Astrocyte (in vitro differentiated cells and primary cell): ENCODE measurements at regions not wholly inside any gene's neighbourhood (a gene's known extent, or its start where the extent isn't known, plus 50 kb on each side); places are given as distances from the start of the nearest gene placed in this dataset.

ENCODE experiments used
- DNase-seq: peaks from one replicate; pipeline ENCODE4 v3.0.0-alpha.2; 2010; ENCODE audit warnings: low read depth
- FAIRE-seq: peaks from 2 replicates; lab custom pipeline; 2011; peaks lifted over from hg19 to GRCh38; lab: Jason Lieb, UNC
- H2AFZ ChIP-seq: 2 replicates; pipeline ENCODE4 v1.6.0; 2012; ENCODE audit warnings: low read depth, low read length, inconsistent platforms
- H3K27ac ChIP-seq: 2 replicates; pipeline ENCODE4 v1.5.1; 2011; ENCODE audit warnings: low read depth, low read length, inconsistent platforms
- H3K27me3 ChIP-seq: 2 replicates; pipeline ENCODE4 v1.6.0; 2011; ENCODE audit warnings: low read length, inconsistent platforms; ENCODE audit not compliant: insufficient read depth
- H3K36me3 ChIP-seq: 2 replicates; pipeline ENCODE4 v1.5.1; 2011; ENCODE audit warnings: low read length, inconsistent platforms; ENCODE audit not compliant: insufficient read depth
- H3K4me1 ChIP-seq: 2 replicates; pipeline ENCODE4 v1.5.1; 2011; ENCODE audit warnings: low read length, inconsistent platforms; ENCODE audit not compliant: insufficient read depth
- H3K4me2 ChIP-seq: 2 replicates; pipeline ENCODE4 v1.6.0; 2012; ENCODE audit warnings: low read length, inconsistent platforms
- H3K4me3 ChIP-seq: 2 replicates; pipeline ENCODE4 v1.5.1; 2011; ENCODE audit warnings: low read depth, mild to moderate bottlenecking, low read length, inconsistent platforms; ENCODE audit not compliant: insufficient read depth
- H3K79me2 ChIP-seq: 2 replicates; pipeline ENCODE4 v1.6.0; 2012; ENCODE audit warnings: mild to moderate bottlenecking, low read length, inconsistent platforms; ENCODE audit not compliant: insufficient read depth
- H3K9ac ChIP-seq: 2 replicates; pipeline ENCODE4 v1.6.0; 2012; ENCODE audit warnings: mild to moderate bottlenecking, low read length, inconsistent platforms
- H3K9me3 ChIP-seq: 2 replicates; pipeline ENCODE4 v1.5.1; 2012; ENCODE audit warnings: low read depth, mild to moderate bottlenecking, low read length, inconsistent platforms; ENCODE audit not compliant: insufficient read depth
- H4K20me1 ChIP-seq: 2 replicates; pipeline ENCODE4 v1.6.0; 2012; ENCODE audit warnings: low read length, inconsistent platforms; ENCODE audit not compliant: insufficient read depth
- H3K27ac Mint-ChIP-seq: one replicate; pipeline ENCODE4 v1.8.0; 2021; ENCODE audit warnings: mild to moderate bottlenecking, mixed read lengths; ENCODE audit not compliant: unreplicated experiment
- H3K27me3 Mint-ChIP-seq: one replicate; pipeline ENCODE4 v1.8.0; 2021; ENCODE audit warnings: low read depth, mixed read lengths; ENCODE audit not compliant: unreplicated experiment
- H3K36me3 Mint-ChIP-seq: one replicate; pipeline ENCODE4 v1.8.0; 2021; ENCODE audit warnings: low read depth, mixed read lengths; ENCODE audit not compliant: unreplicated experiment
- H3K4me1 Mint-ChIP-seq: one replicate; pipeline ENCODE4 v1.8.0; 2021; ENCODE audit warnings: low read depth, mixed read lengths; ENCODE audit not compliant: unreplicated experiment
- H3K4me3 Mint-ChIP-seq: one replicate; pipeline ENCODE4 v1.8.0; 2021; ENCODE audit warnings: mild to moderate bottlenecking, moderate library complexity, mixed read lengths; ENCODE audit not compliant: unreplicated experiment
- H3K9me3 Mint-ChIP-seq: one replicate; pipeline ENCODE4 v1.8.0; 2021; ENCODE audit warnings: mild to moderate bottlenecking, mixed read lengths; ENCODE audit not compliant: unreplicated experiment
- EZH2 ChIP-seq: IDR thresholded peaks from 2 replicates; pipeline ENCODE4 v1.6.1; 2012; ENCODE audit warnings: mild to moderate bottlenecking, low read length, inconsistent platforms; ENCODE audit not compliant: insufficient read depth
- TF ChIP-seq, protein P1 (sequence below): IDR thresholded peaks from 2 replicates; pipeline ENCODE4 v1.5.1; 2011; ENCODE audit warnings: low read depth, mild to moderate bottlenecking, inconsistent platforms, low read length, moderate library complexity; ENCODE audit not compliant: insufficient read depth

DNA sequence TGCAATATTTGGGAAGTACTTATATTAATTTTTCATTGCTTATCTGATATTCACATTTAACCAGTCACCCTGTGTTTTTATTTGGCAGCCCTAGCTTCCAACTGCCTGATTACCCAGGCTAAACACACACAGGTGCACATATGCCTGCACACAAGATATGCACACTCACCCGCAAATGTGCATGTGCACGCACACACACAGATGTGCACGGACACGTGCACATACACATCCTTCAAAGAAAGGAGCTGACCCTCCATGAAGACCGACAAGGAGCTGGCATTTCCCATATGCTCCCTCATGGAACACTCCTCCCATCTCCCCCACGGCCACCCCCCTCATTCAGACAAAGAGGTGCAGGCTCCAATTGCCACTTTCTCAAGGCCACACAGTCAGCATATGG, 242.2 kb downstream of the ENGASE start:
- no peak overlapping the region for H2AFZ ChIP-seq
- no peaks in the 10 kb centered on the region for H3K36me3 ChIP-seq
- no peaks in the 10 kb centered on the region for H3K9me3 ChIP-seq
- H3K4me1 ChIP-seq, result no peaks in the 10 kb centered on the region
- H3K4me3 Mint-ChIP-seq, result no peak overlapping the region
- H3K36me3 Mint-ChIP-seq, result no peaks in the 10 kb centered on the region
- H3K79me2 ChIP-seq, result no peaks in the 10 kb centered on the region
- H4K20me1 ChIP-seq, result no peaks in the 10 kb centered on the region
- FAIRE-seq (no peak), DNase-seq (no peak)
- H3K27me3 ChIP-seq, result peaks cover under 1% of the 10 kb centered on the region
- H3K9me3 Mint-ChIP-seq, result peaks cover 4% of the 10 kb centered on the region
- no peak overlapping the region for H3K27ac Mint-ChIP-seq
- H3K4me1 Mint-ChIP-seq, result no peaks in the 10 kb centered on the region
- H3K27me3 Mint-ChIP-seq, result peaks cover 81% of the 10 kb centered on the region
- TF ChIP-seq, protein P1, sequence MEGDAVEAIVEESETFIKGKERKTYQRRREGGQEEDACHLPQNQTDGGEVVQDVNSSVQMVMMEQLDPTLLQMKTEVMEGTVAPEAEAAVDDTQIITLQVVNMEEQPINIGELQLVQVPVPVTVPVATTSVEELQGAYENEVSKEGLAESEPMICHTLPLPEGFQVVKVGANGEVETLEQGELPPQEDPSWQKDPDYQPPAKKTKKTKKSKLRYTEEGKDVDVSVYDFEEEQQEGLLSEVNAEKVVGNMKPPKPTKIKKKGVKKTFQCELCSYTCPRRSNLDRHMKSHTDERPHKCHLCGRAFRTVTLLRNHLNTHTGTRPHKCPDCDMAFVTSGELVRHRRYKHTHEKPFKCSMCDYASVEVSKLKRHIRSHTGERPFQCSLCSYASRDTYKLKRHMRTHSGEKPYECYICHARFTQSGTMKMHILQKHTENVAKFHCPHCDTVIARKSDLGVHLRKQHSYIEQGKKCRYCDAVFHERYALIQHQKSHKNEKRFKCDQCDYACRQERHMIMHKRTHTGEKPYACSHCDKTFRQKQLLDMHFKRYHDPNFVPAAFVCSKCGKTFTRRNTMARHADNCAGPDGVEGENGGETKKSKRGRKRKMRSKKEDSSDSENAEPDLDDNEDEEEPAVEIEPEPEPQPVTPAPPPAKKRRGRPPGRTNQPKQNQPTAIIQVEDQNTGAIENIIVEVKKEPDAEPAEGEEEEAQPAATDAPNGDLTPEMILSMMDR, result no peak
- TF ChIP-seq EZH2, result no peak
- H3K4me3 ChIP-seq, result no peak overlapping the region
- no peak overlapping the region for H3K9ac ChIP-seq
- no peak overlapping the region for H3K4me2 ChIP-seq
- no peak overlapping the region for H3K27ac ChIP-seq

DNA sequence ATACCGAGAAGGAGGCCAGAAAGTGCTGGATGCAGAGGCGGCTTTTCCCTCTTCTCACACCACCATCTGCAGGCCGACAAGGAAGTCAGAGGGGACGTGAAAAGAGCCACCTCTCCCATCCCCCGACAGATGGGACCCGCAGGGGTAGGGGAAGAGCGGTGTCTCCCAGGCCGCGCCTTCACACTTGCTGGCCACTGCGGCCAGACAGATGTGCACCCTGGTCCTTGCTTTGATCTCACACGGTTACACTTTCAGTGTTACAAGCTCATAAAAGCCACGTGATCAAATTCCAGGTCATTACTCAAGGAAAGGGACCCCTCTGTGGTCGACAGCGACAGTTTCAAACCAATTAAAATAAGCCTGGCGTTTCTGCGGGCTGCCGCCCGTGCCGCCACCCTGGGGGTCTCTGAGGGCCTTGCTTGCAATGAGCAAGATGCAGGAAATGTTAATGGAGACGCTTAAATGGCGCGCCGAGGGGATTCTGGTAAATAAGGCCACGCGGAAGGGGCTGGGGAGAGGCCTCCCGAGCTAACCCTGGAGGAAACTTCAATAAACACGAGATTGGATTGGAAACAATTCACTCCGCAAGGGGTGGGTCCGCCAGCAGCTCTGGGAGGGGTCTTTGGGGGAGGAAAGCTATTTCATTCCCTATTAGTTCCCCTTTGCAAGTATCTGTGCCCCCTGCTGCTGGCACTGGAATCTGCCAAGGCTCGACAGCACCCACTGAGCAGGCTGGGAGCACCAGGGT, 240.9 kb downstream of the ENGASE start:
- Histone ChIP-seq H3K27me3 (peaks cover 2% of the 10 kb centered on the region), H3K79me2 (no peaks in the 10 kb centered on the region), H3K4me3 (no peak overlapping the region), H3K27ac (no peak overlapping the region), H3K4me2 (no peak overlapping the region), H4K20me1 (no peaks in the 10 kb centered on the region), H3K4me1 (no peaks in the 10 kb centered on the region), H3K9me3 (no peaks in the 10 kb centered on the region), H3K9ac (no peak overlapping the region), H2AFZ (no peak overlapping the region), H3K36me3 (no peaks in the 10 kb centered on the region)
- Mint-ChIP-seq H3K27ac (no peak overlapping the region), H3K36me3 (no peaks in the 10 kb centered on the region), H3K27me3 (peaks cover 78% of the 10 kb centered on the region), H3K4me1 (no peaks in the 10 kb centered on the region), H3K4me3 (no peak overlapping the region), H3K9me3 (no peaks in the 10 kb centered on the region)
- TF ChIP-seq, protein P1, result no peak
- TF ChIP-seq EZH2, result no peak
- FAIRE-seq (no peak), DNase-seq (no peak)

DNA sequence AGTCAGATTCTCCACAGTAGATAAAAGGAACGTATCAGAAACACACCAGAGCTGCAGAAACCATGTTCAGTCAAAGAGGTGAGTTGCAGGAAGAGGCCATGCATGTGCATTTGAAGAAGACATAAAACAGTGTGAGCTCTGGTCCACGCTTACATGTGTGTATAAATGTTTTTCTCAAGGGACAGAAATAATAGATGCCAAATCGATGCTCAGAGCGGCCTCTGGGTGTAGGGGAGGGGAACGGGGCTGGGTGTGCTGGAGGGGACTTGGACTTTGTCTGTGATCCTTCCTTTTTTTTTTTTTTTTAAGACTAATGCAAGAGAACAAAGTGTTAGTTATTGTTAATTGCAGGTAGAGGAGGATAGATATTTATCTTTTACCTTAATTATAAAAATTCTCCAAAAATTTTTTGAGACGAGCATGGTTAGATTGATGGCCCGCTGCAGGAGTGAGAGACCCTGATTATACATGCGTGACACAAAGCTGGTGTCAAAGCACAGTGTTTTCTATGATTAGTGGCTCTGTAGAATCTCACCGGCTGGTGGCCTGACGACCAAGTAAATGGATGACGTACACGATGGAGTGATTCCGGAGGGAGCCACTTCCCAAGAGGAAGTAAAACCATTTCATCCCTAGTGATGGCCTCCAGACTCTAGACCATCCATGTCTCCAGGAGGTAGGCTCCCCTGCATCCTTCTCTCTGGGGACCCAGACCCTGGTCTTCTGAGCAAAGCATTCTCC, 240.2 kb downstream of the ENGASE start:
- Mint-ChIP-seq H3K27me3 (peaks cover 77% of the 10 kb centered on the region), H3K4me1 (no peaks in the 10 kb centered on the region), H3K36me3 (no peaks in the 10 kb centered on the region), H3K9me3 (no peaks in the 10 kb centered on the region), H3K4me3 (no peak overlapping the region), H3K27ac (no peak overlapping the region)
- Histone ChIP-seq H3K4me2 (no peak overlapping the region), H3K9me3 (no peaks in the 10 kb centered on the region), H3K9ac (no peak overlapping the region), H3K27ac (no peak overlapping the region), H3K4me3 (no peak overlapping the region), H3K79me2 (no peaks in the 10 kb centered on the region), H3K36me3 (no peaks in the 10 kb centered on the region), H3K27me3 (peaks cover 2% of the 10 kb centered on the region), H3K4me1 (no peaks in the 10 kb centered on the region), H4K20me1 (no peaks in the 10 kb centered on the region), H2AFZ (no peak overlapping the region)
- TF ChIP-seq, protein P1, result no peak
- TF ChIP-seq EZH2, result no peak
- DNase-seq (no peak), FAIRE-seq (no peak)
